ENCODE measurements at regions not wholly inside any gene's neighbourhood (a gene's known extent, or its start where the extent isn't known, plus 50 kb on each side); places are given as distances from the start of the nearest gene placed in this dataset.

GRCh38 chr15:30783019-30783418 lies 120.7 kb upstream of the FAN1 start:
- TF ChIP-seq CTCF (IDR thresholded peaks at IDR 0.05) (no peak), POLR2A (IDR thresholded peaks at IDR 0.05) (no peak)
